Anterior cingulate cortex (tissue), 58 donors: ENCODE measurements at regions not wholly inside any gene's neighbourhood (a gene's known extent, or its start where the extent isn't known, plus 50 kb on each side); places are given as distances from the start of the nearest gene placed in this dataset.

ENCODE experiments used
- DNase-seq, 58 donors: peaks; one replicate each; lab custom pipeline; 2025; lab: John Stamatoyannopoulos, UW

- no peak for DNase-seq
These were observed 390.9 kb upstream of the SMIM21 start for GRCh38 chr18:75818383-75818782.

GRCh38 chr18:75815767-75816166 lies 388.3 kb upstream of the SMIM21 start:
- DNase-seq, result no peak

GRCh38 chr18:75812761-75813160 lies 385.3 kb upstream of the SMIM21 start:
- no peak for DNase-seq

GRCh38 chr18:75810961-75811551 lies 383.6 kb upstream of the SMIM21 start:
- no peak for DNase-seq

- no peak for DNase-seq
These were observed 383.0 kb upstream of the SMIM21 start for GRCh38 chr18:75810516-75810915.

- no peak for DNase-seq
These were observed 382.4 kb upstream of the SMIM21 start for GRCh38 chr18:75809926-75810255.

- no peak for DNase-seq
These were observed 381.8 kb upstream of the SMIM21 start for GRCh38 chr18:75809151-75809925.

GRCh38 chr18:75805265-75805664 lies 377.8 kb upstream of the SMIM21 start:
- DNase-seq, result no peak

- no peak for DNase-seq
These were observed 375.2 kb upstream of the SMIM21 start for GRCh38 chr18:75802681-75803080.

GRCh38 chr18:75801178-75801577 lies 373.7 kb upstream of the SMIM21 start:
- DNase-seq, result no peak

- no peak for DNase-seq
These were observed 372.8 kb upstream of the SMIM21 start for GRCh38 chr18:75800331-75800648.

GRCh38 chr18:75799449-75800330 lies 372.2 kb upstream of the SMIM21 start:
- DNase-seq, result no peak

- DNase-seq, result no peak
These were observed 369.5 kb upstream of the SMIM21 start for GRCh38 chr18:75797046-75797445.

- DNase-seq, result no peak
These were observed 363.3 kb upstream of the SMIM21 start for GRCh38 chr18:75790796-75791195.

GRCh38 chr18:75790111-75790510 lies 362.6 kb upstream of the SMIM21 start:
- DNase-seq, result no peak

GRCh38 chr18:75785834-75786233 lies 358.3 kb upstream of the SMIM21 start:
- no peak for DNase-seq

- no peak for DNase-seq
These were observed 357.7 kb upstream of the SMIM21 start for GRCh38 chr18:75785206-75785605.

GRCh38 chr18:75784390-75784789 lies 356.9 kb upstream of the SMIM21 start:
- DNase-seq, result no peak

- DNase-seq, result no peak
These were observed 356.2 kb upstream of the SMIM21 start for GRCh38 chr18:75783566-75784281.

GRCh38 chr18:75782826-75783225 lies 355.3 kb upstream of the SMIM21 start:
- DNase-seq, result no peak

GRCh38 chr18:75782204-75782603 lies 354.7 kb upstream of the SMIM21 start:
- DNase-seq, result no peak
